H9 (cell line): ENCODE measurements at regions not wholly inside any gene's neighbourhood (a gene's known extent, or its start where the extent isn't known, plus 50 kb on each side); places are given as distances from the start of the nearest gene placed in this dataset.

Experiments
- DNase-seq: peaks from one replicate; pipeline ENCODE4 v3.0.0-alpha.2; 2017
- H2AFZ ChIP-seq: one replicate; pipeline ENCODE4 v1.6.1; 2013; ENCODE audit warnings: mild to moderate bottlenecking, low read length, control low read depth, moderate library complexity
- H2AK5ac ChIP-seq: 2 replicates; pipeline ENCODE4 v1.6.1; 2013; ENCODE audit warnings: low read length, control low read depth, mixed read lengths; ENCODE audit not compliant: insufficient read length
- H2BK120ac ChIP-seq: one replicate; pipeline ENCODE4 v1.6.1; 2013; ENCODE audit warnings: low read depth, mild to moderate bottlenecking, low read length, control low read depth, inconsistent platforms; ENCODE audit not compliant: poor library complexity, severe bottlenecking
- H2BK12ac ChIP-seq: 2 replicates; pipeline ENCODE4 v1.6.1; 2013; ENCODE audit warnings: low read length, control low read depth, mixed read lengths, low read depth; ENCODE audit not compliant: insufficient read length
- H2BK15ac ChIP-seq: 2 replicates; pipeline ENCODE4 v1.6.1; 2013; ENCODE audit warnings: low read depth, low read length, control low read depth
- H2BK20ac ChIP-seq: one replicate; pipeline ENCODE4 v1.6.1; 2013; ENCODE audit warnings: low read depth, mild to moderate bottlenecking, low read length, control low read depth, inconsistent platforms; ENCODE audit not compliant: poor library complexity, severe bottlenecking
- H2BK5ac ChIP-seq: 2 replicates; pipeline ENCODE4 v1.6.1; 2013; ENCODE audit warnings: low read length, control low read depth, mixed read lengths; ENCODE audit not compliant: insufficient read length
- H3K14ac ChIP-seq: 2 replicates; pipeline ENCODE4 v1.6.1; 2013; ENCODE audit warnings: low read length, control low read depth; ENCODE audit not compliant: insufficient read depth
- H3K18ac ChIP-seq: 2 replicates; pipeline ENCODE4 v1.6.1; 2013; ENCODE audit warnings: low read depth, mild to moderate bottlenecking, mixed read lengths, low read length, control low read depth; ENCODE audit not compliant: insufficient read length
- H3K23ac ChIP-seq: 2 replicates; pipeline ENCODE4 v1.6.1; 2013; ENCODE audit warnings: low read length, control low read depth, mixed read lengths, low read depth; ENCODE audit not compliant: insufficient read length
- H3K23me2 ChIP-seq: 2 replicates; pipeline ENCODE4 v1.6.1; 2013; ENCODE audit warnings: low read depth, mild to moderate bottlenecking, mixed read lengths, low read length, control low read depth; ENCODE audit not compliant: insufficient read length, poor library complexity, severe bottlenecking
- H3K27ac ChIP-seq: 2 replicates; pipeline ENCODE4 v1.5.1; 2013; ENCODE audit warnings: low read length, control low read depth, mixed read lengths, low read depth; ENCODE audit not compliant: insufficient read length
- H3K27me3 ChIP-seq: 2 replicates; pipeline ENCODE4 v1.6.1; 2013; ENCODE audit warnings: low read length, control low read depth, inconsistent platforms; ENCODE audit not compliant: insufficient read depth
- H3K4ac ChIP-seq: 2 replicates; pipeline ENCODE4 v1.6.1; 2013; ENCODE audit warnings: low read depth, mild to moderate bottlenecking, control low read depth, inconsistent platforms, low read length, moderate library complexity
- H3K4me1 ChIP-seq: 2 replicates; pipeline ENCODE4 v1.6.1; 2013; ENCODE audit warnings: low read length, control low read depth, inconsistent platforms; ENCODE audit not compliant: insufficient read depth
- H3K4me2 ChIP-seq: 2 replicates; pipeline ENCODE4 v1.6.1; 2013; ENCODE audit warnings: low read length, control low read depth, mixed read lengths; ENCODE audit not compliant: insufficient read length, insufficient read depth
- H3K56ac ChIP-seq: 2 replicates; pipeline ENCODE4 v1.6.1; 2013; ENCODE audit warnings: low read depth, mild to moderate bottlenecking, mixed read lengths, low read length, control low read depth; ENCODE audit not compliant: insufficient read length
- H3K79me1 ChIP-seq: 2 replicates; pipeline ENCODE4 v1.6.1; 2013; ENCODE audit warnings: low read depth, mild to moderate bottlenecking, moderate library complexity, low read length, control low read depth, inconsistent platforms; ENCODE audit not compliant: insufficient read depth, poor library complexity, severe bottlenecking
- H3K79me2 ChIP-seq: 2 replicates; pipeline ENCODE4 v1.6.1; 2013; ENCODE audit warnings: low read length, control low read depth, inconsistent platforms; ENCODE audit not compliant: insufficient read depth
- H3K9ac ChIP-seq: 2 replicates; pipeline ENCODE4 v1.6.1; 2013; ENCODE audit warnings: low read length, control low read depth, mixed read lengths; ENCODE audit not compliant: insufficient read length; ENCODE audit errors: extremely low read depth
- H3K9me3 ChIP-seq: one replicate; pipeline ENCODE4 v1.6.1; 2013; ENCODE audit warnings: low read depth, low read length, inconsistent platforms; ENCODE audit not compliant: control insufficient read depth
- H3T11ph ChIP-seq: one replicate; pipeline ENCODE4 v1.6.1; 2013; ENCODE audit warnings: mild to moderate bottlenecking, low read length, control low read depth, inconsistent platforms
- H4K20me1 ChIP-seq: one replicate; pipeline ENCODE4 v1.6.1; 2013; ENCODE audit not compliant: control insufficient read depth, insufficient read length, insufficient read depth
- H4K5ac ChIP-seq: 2 replicates; pipeline ENCODE4 v1.6.1; 2013; ENCODE audit warnings: low read depth, mild to moderate bottlenecking, mixed read lengths, low read length, control low read depth; ENCODE audit not compliant: insufficient read length
- H4K8ac ChIP-seq: replicated peaks from 2 replicates; pipeline ENCODE4 v1.6.1; 2013; ENCODE audit warnings: low read length, control low read depth, mixed read lengths, low read depth; ENCODE audit not compliant: insufficient read length
- H4K91ac ChIP-seq: 2 replicates; pipeline ENCODE4 v1.6.1; 2013; ENCODE audit warnings: low read depth, mild to moderate bottlenecking, moderate library complexity, mixed read lengths, low read length, control low read depth; ENCODE audit not compliant: insufficient read length
- H3K27ac Mint-ChIP-seq, 3 experiments: 2 replicates in 2 of 3; 3 replicates in 1 of 3; pipeline ENCODE4 v1.8.0; 2020 to 2021; ENCODE audit warnings: mixed read lengths in 3 of 3, mild to moderate bottlenecking in 1 of 3, moderate library complexity in 1 of 3
- H3K27me3 Mint-ChIP-seq: 2 replicates; pipeline ENCODE4 v1.8.0; 2021; ENCODE audit warnings: low read depth, mild to moderate bottlenecking, moderate library complexity, mixed read lengths
- H3K36me3 Mint-ChIP-seq, 3 experiments: 2 replicates in 2 of 3; 3 replicates in 1 of 3; pipeline ENCODE4 v1.8.0; 2020 to 2021; ENCODE audit warnings: low read depth in 3 of 3, mixed read lengths in 3 of 3; ENCODE audit not compliant: insufficient read depth in 1 of 3
- H3K4me1 Mint-ChIP-seq, 2 experiments: 2 replicates each; pipeline ENCODE4 v1.8.0; 2020; ENCODE audit warnings: mixed read lengths in 2 of 2
- H3K4me3 Mint-ChIP-seq, 2 experiments: 2 replicates in 1 of 2; 3 replicates in 1 of 2; pipeline ENCODE4 v1.8.0; 2020 to 2021; ENCODE audit warnings: mild to moderate bottlenecking in 2 of 2, mixed read lengths in 2 of 2, moderate library complexity in 1 of 2
- H3K9me3 Mint-ChIP-seq, 2 experiments: 2 replicates in 1 of 2; 3 replicates in 1 of 2; pipeline ENCODE4 v1.8.0; 2020; ENCODE audit warnings: mild to moderate bottlenecking in 2 of 2, mixed read lengths in 2 of 2, moderate library complexity in 1 of 2
- CTCF ChIP-seq: fragments of 200-600 bp; sonication (generic); conservative IDR thresholded peaks from 3 replicates; pipeline ENCODE4 v1.8.0; 2021; ENCODE audit warnings: antibody characterized with exemption, mild to moderate bottlenecking
- WGBS: extraction: QIAGEN DNeasy Blood & Tissue Kit; methylation state at CpG from one replicate; pipeline ENCODE4 v1.1.7; 2013; ENCODE audit warnings: missing lambda C conversion rate, low lambda C conversion rate, mixed read lengths; ENCODE audit not compliant: insufficient read length; ENCODE audit errors: extremely low coverage; 5-methylcytosine and 5-hydroxymethylcytosine counted together

GRCh38 chr18:67875060-67875459 lies 358.5 kb upstream of the DSEL start:
- Histone ChIP-seq H3K23ac (no peak overlapping the region), H3K14ac (no peak overlapping the region), H2BK12ac (no peak overlapping the region), H4K20me1 (no peaks in the 10 kb centered on the region), H4K8ac (no peak overlapping the region), H2BK15ac (no peak overlapping the region), H3K56ac (no peak overlapping the region), H3T11ph (no peak overlapping the region), H2AK5ac (no peak overlapping the region), H3K27ac (no peak overlapping the region), H3K79me2 (no peaks in the 10 kb centered on the region), H3K4me1 (no peaks in the 10 kb centered on the region), H3K9me3 (no peaks in the 10 kb centered on the region), H3K4me2 (no peak overlapping the region), H3K79me1 (no peaks in the 10 kb centered on the region), H2BK5ac (no peak overlapping the region), H3K27me3 (no peaks in the 10 kb centered on the region), H3K4ac (no peak overlapping the region), H3K9ac (no peak overlapping the region), H4K91ac (no peak overlapping the region), H2BK20ac (no peak overlapping the region), H4K5ac (no peak overlapping the region), H3K18ac (no peak overlapping the region), H2AFZ (no peak overlapping the region), H3K23me2 (no peaks in the 10 kb centered on the region), H2BK120ac (no peak overlapping the region)
- TF ChIP-seq CTCF = no peak
- H3K4me1 Mint-ChIP-seq = peaks cover 0 to 5% of the 10 kb centered on the region in 2 experiments; a peak in 2 of 4 replicates
- no peaks in the 10 kb centered on the region for H3K9me3 Mint-ChIP-seq
- H3K27ac Mint-ChIP-seq = no peak overlapping the region
- no peak for DNase-seq
- H3K4me3 Mint-ChIP-seq = no peak overlapping the region
- H3K27me3 Mint-ChIP-seq = no peaks in the 10 kb centered on the region
- no CpG with 5 or more reads among the region's 1 CpG for WGBS
- no peaks in the 10 kb centered on the region for H3K36me3 Mint-ChIP-seq
